H9 (cell line): ENCODE measurements at regions not wholly inside any gene's neighbourhood (a gene's known extent, or its start where the extent isn't known, plus 50 kb on each side); places are given as distances from the start of the nearest gene placed in this dataset.

Source experiments
- DNase-seq: peaks from one replicate; pipeline ENCODE4 v3.0.0-alpha.2; 2017
- H2AFZ ChIP-seq: one replicate; pipeline ENCODE4 v1.6.1; 2013; ENCODE audit warnings: mild to moderate bottlenecking, low read length, control low read depth, moderate library complexity
- H2AK5ac ChIP-seq: 2 replicates; pipeline ENCODE4 v1.6.1; 2013; ENCODE audit warnings: low read length, control low read depth, mixed read lengths; ENCODE audit not compliant: insufficient read length
- H2BK120ac ChIP-seq: one replicate; pipeline ENCODE4 v1.6.1; 2013; ENCODE audit warnings: low read depth, mild to moderate bottlenecking, low read length, control low read depth, inconsistent platforms; ENCODE audit not compliant: poor library complexity, severe bottlenecking
- H2BK12ac ChIP-seq: 2 replicates; pipeline ENCODE4 v1.6.1; 2013; ENCODE audit warnings: low read length, control low read depth, mixed read lengths, low read depth; ENCODE audit not compliant: insufficient read length
- H2BK15ac ChIP-seq: 2 replicates; pipeline ENCODE4 v1.6.1; 2013; ENCODE audit warnings: low read depth, low read length, control low read depth
- H2BK20ac ChIP-seq: one replicate; pipeline ENCODE4 v1.6.1; 2013; ENCODE audit warnings: low read depth, mild to moderate bottlenecking, low read length, control low read depth, inconsistent platforms; ENCODE audit not compliant: poor library complexity, severe bottlenecking
- H2BK5ac ChIP-seq: 2 replicates; pipeline ENCODE4 v1.6.1; 2013; ENCODE audit warnings: low read length, control low read depth, mixed read lengths; ENCODE audit not compliant: insufficient read length
- H3K14ac ChIP-seq: 2 replicates; pipeline ENCODE4 v1.6.1; 2013; ENCODE audit warnings: low read length, control low read depth; ENCODE audit not compliant: insufficient read depth
- H3K18ac ChIP-seq: 2 replicates; pipeline ENCODE4 v1.6.1; 2013; ENCODE audit warnings: low read depth, mild to moderate bottlenecking, mixed read lengths, low read length, control low read depth; ENCODE audit not compliant: insufficient read length
- H3K23ac ChIP-seq: 2 replicates; pipeline ENCODE4 v1.6.1; 2013; ENCODE audit warnings: low read length, control low read depth, mixed read lengths, low read depth; ENCODE audit not compliant: insufficient read length
- H3K23me2 ChIP-seq: 2 replicates; pipeline ENCODE4 v1.6.1; 2013; ENCODE audit warnings: low read depth, mild to moderate bottlenecking, mixed read lengths, low read length, control low read depth; ENCODE audit not compliant: insufficient read length, poor library complexity, severe bottlenecking
- H3K27ac ChIP-seq: 2 replicates; pipeline ENCODE4 v1.5.1; 2013; ENCODE audit warnings: low read length, control low read depth, mixed read lengths, low read depth; ENCODE audit not compliant: insufficient read length
- H3K27me3 ChIP-seq: 2 replicates; pipeline ENCODE4 v1.6.1; 2013; ENCODE audit warnings: low read length, control low read depth, inconsistent platforms; ENCODE audit not compliant: insufficient read depth
- H3K4ac ChIP-seq: 2 replicates; pipeline ENCODE4 v1.6.1; 2013; ENCODE audit warnings: low read depth, mild to moderate bottlenecking, control low read depth, inconsistent platforms, low read length, moderate library complexity
- H3K4me1 ChIP-seq: 2 replicates; pipeline ENCODE4 v1.6.1; 2013; ENCODE audit warnings: low read length, control low read depth, inconsistent platforms; ENCODE audit not compliant: insufficient read depth
- H3K4me2 ChIP-seq: 2 replicates; pipeline ENCODE4 v1.6.1; 2013; ENCODE audit warnings: low read length, control low read depth, mixed read lengths; ENCODE audit not compliant: insufficient read length, insufficient read depth
- H3K56ac ChIP-seq: 2 replicates; pipeline ENCODE4 v1.6.1; 2013; ENCODE audit warnings: low read depth, mild to moderate bottlenecking, mixed read lengths, low read length, control low read depth; ENCODE audit not compliant: insufficient read length
- H3K79me1 ChIP-seq: 2 replicates; pipeline ENCODE4 v1.6.1; 2013; ENCODE audit warnings: low read depth, mild to moderate bottlenecking, moderate library complexity, low read length, control low read depth, inconsistent platforms; ENCODE audit not compliant: insufficient read depth, poor library complexity, severe bottlenecking
- H3K79me2 ChIP-seq: 2 replicates; pipeline ENCODE4 v1.6.1; 2013; ENCODE audit warnings: low read length, control low read depth, inconsistent platforms; ENCODE audit not compliant: insufficient read depth
- H3K9ac ChIP-seq: 2 replicates; pipeline ENCODE4 v1.6.1; 2013; ENCODE audit warnings: low read length, control low read depth, mixed read lengths; ENCODE audit not compliant: insufficient read length; ENCODE audit errors: extremely low read depth
- H3K9me3 ChIP-seq: one replicate; pipeline ENCODE4 v1.6.1; 2013; ENCODE audit warnings: low read depth, low read length, inconsistent platforms; ENCODE audit not compliant: control insufficient read depth
- H3T11ph ChIP-seq: one replicate; pipeline ENCODE4 v1.6.1; 2013; ENCODE audit warnings: mild to moderate bottlenecking, low read length, control low read depth, inconsistent platforms
- H4K20me1 ChIP-seq: one replicate; pipeline ENCODE4 v1.6.1; 2013; ENCODE audit not compliant: control insufficient read depth, insufficient read length, insufficient read depth
- H4K5ac ChIP-seq: 2 replicates; pipeline ENCODE4 v1.6.1; 2013; ENCODE audit warnings: low read depth, mild to moderate bottlenecking, mixed read lengths, low read length, control low read depth; ENCODE audit not compliant: insufficient read length
- H4K8ac ChIP-seq: replicated peaks from 2 replicates; pipeline ENCODE4 v1.6.1; 2013; ENCODE audit warnings: low read length, control low read depth, mixed read lengths, low read depth; ENCODE audit not compliant: insufficient read length
- H4K91ac ChIP-seq: 2 replicates; pipeline ENCODE4 v1.6.1; 2013; ENCODE audit warnings: low read depth, mild to moderate bottlenecking, moderate library complexity, mixed read lengths, low read length, control low read depth; ENCODE audit not compliant: insufficient read length
- H3K27ac Mint-ChIP-seq, 3 experiments: 2 replicates in 2 of 3; 3 replicates in 1 of 3; pipeline ENCODE4 v1.8.0; 2020 to 2021; ENCODE audit warnings: mixed read lengths in 3 of 3, mild to moderate bottlenecking in 1 of 3, moderate library complexity in 1 of 3
- H3K27me3 Mint-ChIP-seq: 2 replicates; pipeline ENCODE4 v1.8.0; 2021; ENCODE audit warnings: low read depth, mild to moderate bottlenecking, moderate library complexity, mixed read lengths
- H3K36me3 Mint-ChIP-seq, 3 experiments: 2 replicates in 2 of 3; 3 replicates in 1 of 3; pipeline ENCODE4 v1.8.0; 2020 to 2021; ENCODE audit warnings: low read depth in 3 of 3, mixed read lengths in 3 of 3; ENCODE audit not compliant: insufficient read depth in 1 of 3
- H3K4me1 Mint-ChIP-seq, 2 experiments: 2 replicates each; pipeline ENCODE4 v1.8.0; 2020; ENCODE audit warnings: mixed read lengths in 2 of 2
- H3K4me3 Mint-ChIP-seq, 2 experiments: 2 replicates in 1 of 2; 3 replicates in 1 of 2; pipeline ENCODE4 v1.8.0; 2020 to 2021; ENCODE audit warnings: mild to moderate bottlenecking in 2 of 2, mixed read lengths in 2 of 2, moderate library complexity in 1 of 2
- H3K9me3 Mint-ChIP-seq, 2 experiments: 2 replicates in 1 of 2; 3 replicates in 1 of 2; pipeline ENCODE4 v1.8.0; 2020; ENCODE audit warnings: mild to moderate bottlenecking in 2 of 2, mixed read lengths in 2 of 2, moderate library complexity in 1 of 2
- whole genome bisulfite sequencing: extraction: QIAGEN DNeasy Blood & Tissue Kit; methylation state at CpG from one replicate; pipeline ENCODE4 v1.1.7; 2013; ENCODE audit warnings: missing lambda C conversion rate, low lambda C conversion rate, mixed read lengths; ENCODE audit not compliant: insufficient read length; ENCODE audit errors: extremely low coverage; 5-methylcytosine and 5-hydroxymethylcytosine counted together
- TF ChIP-seq, protein P1 (sequence below): fragments of 200-600 bp; sonication (generic); conservative IDR thresholded peaks from 3 replicates; pipeline ENCODE4 v1.8.0; 2021; ENCODE audit warnings: antibody characterized with exemption, mild to moderate bottlenecking

DNA sequence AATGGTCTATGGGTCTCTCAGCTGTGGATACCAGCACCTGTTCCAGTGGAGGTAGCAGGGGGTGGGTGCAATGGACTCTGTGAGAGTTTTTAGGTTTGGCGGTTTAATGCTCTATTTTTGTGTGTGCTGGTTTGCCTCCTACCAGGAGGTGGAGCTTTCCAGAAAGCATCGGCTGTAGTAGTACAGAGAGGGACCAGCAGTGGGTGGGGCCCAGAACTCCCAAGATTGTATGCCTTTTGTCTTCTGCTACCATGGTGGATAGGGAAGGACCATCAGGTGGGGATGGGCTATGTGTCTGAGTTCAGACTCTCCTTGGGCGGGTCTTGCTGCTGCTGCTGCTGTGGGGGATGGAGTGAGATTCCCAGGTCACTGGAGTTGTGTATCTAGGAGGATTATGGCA lies 557.2 kb upstream of the GRID2 start:
- DNase-seq, result no peak
- Mint-ChIP-seq H3K36me3 (peaks cover 0 to 18% (median 10%) of the 10 kb centered on the region in 3 experiments), H3K4me1 (no peaks in the 10 kb centered on the region; a peak in 1 of 4 replicates), H3K9me3 (peaks cover 5 to 8% of the 10 kb centered on the region in 2 experiments; a peak in 4 of 5 replicates), H3K4me3 (no peak overlapping the region), H3K27ac (0 out of 7 replicates have a peak overlapping the region, but pooled peaks of 1 of the 3 experiments have one; percentile 68), H3K27me3 (no peaks in the 10 kb centered on the region)
- Histone ChIP-seq H4K91ac (no peak overlapping the region), H3K14ac (no peak overlapping the region), H2BK20ac (no peak overlapping the region), H3K27ac (no peak overlapping the region), H2BK120ac (no peak overlapping the region), H3K4ac (no peak overlapping the region), H3K23ac (no peak overlapping the region), H2BK12ac (no peak overlapping the region), H4K20me1 (no peaks in the 10 kb centered on the region), H3K23me2 (no peaks in the 10 kb centered on the region), H3K27me3 (no peaks in the 10 kb centered on the region), H3K79me1 (no peaks in the 10 kb centered on the region), H4K5ac (no peak overlapping the region), H2AFZ (no peak overlapping the region), H3K56ac (no peak overlapping the region), H2BK15ac (no peak overlapping the region), H3K4me1 (no peaks in the 10 kb centered on the region), H3T11ph (no peak overlapping the region), H2BK5ac (no peak overlapping the region), H4K8ac (no peak overlapping the region), H3K9me3 (no peaks in the 10 kb centered on the region), H3K4me2 (no peak overlapping the region), H3K79me2 (no peaks in the 10 kb centered on the region), H3K18ac (no peak overlapping the region), H2AK5ac (no peak overlapping the region), H3K9ac (no peak overlapping the region)
- TF ChIP-seq, protein P1, sequence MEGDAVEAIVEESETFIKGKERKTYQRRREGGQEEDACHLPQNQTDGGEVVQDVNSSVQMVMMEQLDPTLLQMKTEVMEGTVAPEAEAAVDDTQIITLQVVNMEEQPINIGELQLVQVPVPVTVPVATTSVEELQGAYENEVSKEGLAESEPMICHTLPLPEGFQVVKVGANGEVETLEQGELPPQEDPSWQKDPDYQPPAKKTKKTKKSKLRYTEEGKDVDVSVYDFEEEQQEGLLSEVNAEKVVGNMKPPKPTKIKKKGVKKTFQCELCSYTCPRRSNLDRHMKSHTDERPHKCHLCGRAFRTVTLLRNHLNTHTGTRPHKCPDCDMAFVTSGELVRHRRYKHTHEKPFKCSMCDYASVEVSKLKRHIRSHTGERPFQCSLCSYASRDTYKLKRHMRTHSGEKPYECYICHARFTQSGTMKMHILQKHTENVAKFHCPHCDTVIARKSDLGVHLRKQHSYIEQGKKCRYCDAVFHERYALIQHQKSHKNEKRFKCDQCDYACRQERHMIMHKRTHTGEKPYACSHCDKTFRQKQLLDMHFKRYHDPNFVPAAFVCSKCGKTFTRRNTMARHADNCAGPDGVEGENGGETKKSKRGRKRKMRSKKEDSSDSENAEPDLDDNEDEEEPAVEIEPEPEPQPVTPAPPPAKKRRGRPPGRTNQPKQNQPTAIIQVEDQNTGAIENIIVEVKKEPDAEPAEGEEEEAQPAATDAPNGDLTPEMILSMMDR, result peak; percentile 17; the same call in 1 of the 3 replicates
- WGBS, result no CpG with 5 or more reads among the region's 3 CpGs
